ENCODE measurements at regions not wholly inside any gene's neighbourhood (a gene's known extent, or its start where the extent isn't known, plus 50 kb on each side); places are given as distances from the start of the nearest gene placed in this dataset.
"Not testable (repeated sequence)": the region's sequence is repeated elsewhere in the genome, so short reads cannot be mapped to it uniquely, and the experiment has no call there.

- DNase-seq (ENCODE audit: low read depth), result no peak
These were observed 134.7 kb upstream of the USP9X start for GRCh38 chrX:40950546-40950945.

- not testable (repeated sequence) for DNase-seq (ENCODE audit: low read depth)
These were observed 133.8 kb upstream of the USP9X start for GRCh38 chrX:40951407-40951806.

- no peak for DNase-seq (ENCODE audit: low read depth)
These were observed 132.4 kb upstream of the USP9X start for GRCh38 chrX:40952855-40953254.

DNA sequence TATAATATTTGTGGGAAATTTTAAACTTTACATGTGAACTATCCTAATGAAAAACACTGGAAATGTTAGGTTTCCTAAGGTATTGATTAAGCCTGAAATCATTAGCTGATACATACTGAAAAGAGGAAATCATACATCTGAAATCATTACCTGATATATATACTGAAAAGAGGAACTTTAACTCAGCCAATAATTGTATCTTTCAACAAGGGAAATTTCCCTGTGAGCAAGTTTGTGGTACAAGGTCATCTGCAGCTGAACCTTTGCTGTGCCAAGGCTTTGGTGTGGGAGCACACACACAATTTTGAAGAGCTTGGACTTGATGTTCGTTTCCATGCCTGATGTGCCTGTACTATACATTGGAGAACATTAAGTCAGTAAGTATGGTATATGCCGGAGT, 131.9 kb upstream of the USP9X start:
- no peak for DNase-seq (ENCODE audit: low read depth)

GRCh38 chrX:40960041-40960440, 125.2 kb upstream of the USP9X start:
- no peak for DNase-seq (ENCODE audit: low read depth)

- no peak for DNase-seq (ENCODE audit: low read depth)
These were observed 122.3 kb upstream of the USP9X start for GRCh38 chrX:40962793-40963407.

- DNase-seq (ENCODE audit: low read depth), result no peak
These were observed 121.2 kb upstream of the USP9X start for GRCh38 chrX:40964008-40964407.

GRCh38 chrX:40964633-40965586, 120.3 kb upstream of the USP9X start:
- no peak for DNase-seq (ENCODE audit: low read depth)

DNA sequence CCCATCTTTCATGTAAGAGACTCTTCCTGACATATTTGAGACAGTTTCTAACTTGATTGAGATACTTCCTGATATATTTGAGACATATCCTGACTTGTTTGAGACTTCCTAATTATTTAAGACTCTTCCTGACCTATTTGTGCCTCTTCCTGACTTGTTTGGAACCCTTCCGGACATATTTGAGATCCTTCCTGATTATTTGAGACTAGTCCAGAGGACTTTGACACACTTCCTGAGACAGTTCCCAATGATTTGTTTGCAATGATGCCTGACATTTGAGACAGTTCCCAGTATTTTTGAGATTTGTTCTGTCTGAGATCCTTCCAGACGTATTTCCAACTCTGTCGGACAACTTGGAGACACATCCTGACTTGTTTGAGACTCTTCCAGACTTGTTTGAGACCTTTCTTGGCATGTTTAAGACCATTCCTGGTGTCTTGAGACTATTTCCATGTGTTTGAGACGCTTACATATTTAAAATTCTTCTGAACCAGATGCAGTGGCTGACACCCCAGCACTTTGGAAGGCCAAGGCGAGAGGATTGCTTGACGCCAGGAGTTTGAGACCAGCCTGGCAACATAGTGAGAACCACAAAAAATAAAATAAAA, 118.9 kb upstream of the USP9X start:
- DNase-seq (ENCODE audit: low read depth), result no peak

GRCh38 chrX:40968180-40968579, 117.1 kb upstream of the USP9X start:
- no peak for DNase-seq (ENCODE audit: low read depth)

- DNase-seq (ENCODE audit: low read depth), result no peak
These were observed 113.5 kb upstream of the USP9X start for GRCh38 chrX:40971736-40972135.

GRCh38 chrX:40973619-40974018, 111.6 kb upstream of the USP9X start:
- no peak for DNase-seq (ENCODE audit: low read depth)

DNA sequence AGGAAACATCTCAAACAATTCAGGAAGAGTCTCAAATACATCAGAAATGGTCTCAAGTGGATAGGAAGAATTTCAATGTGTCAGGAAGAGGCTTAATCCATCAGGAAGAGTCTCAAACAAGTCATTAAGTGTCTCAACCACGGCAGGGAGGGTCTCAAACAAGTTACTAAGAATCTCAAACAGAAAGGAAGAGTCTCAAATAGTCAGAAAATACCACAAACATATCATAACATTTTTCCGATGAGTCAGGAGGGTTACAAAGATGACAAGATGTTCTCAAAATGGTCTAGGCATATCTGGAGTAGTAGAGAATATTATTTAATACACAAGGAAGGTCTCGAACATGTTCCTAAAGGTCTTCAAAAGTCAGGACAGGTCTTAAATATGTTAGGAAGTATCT, 109.3 kb upstream of the USP9X start:
- DNase-seq (ENCODE audit: low read depth), result no peak

- no peak for DNase-seq (ENCODE audit: low read depth)
These were observed 108.3 kb upstream of the USP9X start for GRCh38 chrX:40976981-40977380.

GRCh38 chrX:40984962-40985361, 100.3 kb upstream of the USP9X start:
- no peak for DNase-seq (ENCODE audit: low read depth)

GRCh38 chrX:40987413-40987812, 97.8 kb upstream of the USP9X start:
- DNase-seq (ENCODE audit: low read depth), result no peak

- DNase-seq (ENCODE audit: low read depth), result no peak
These were observed 97.1 kb upstream of the USP9X start for GRCh38 chrX:40988100-40988499.

DNA sequence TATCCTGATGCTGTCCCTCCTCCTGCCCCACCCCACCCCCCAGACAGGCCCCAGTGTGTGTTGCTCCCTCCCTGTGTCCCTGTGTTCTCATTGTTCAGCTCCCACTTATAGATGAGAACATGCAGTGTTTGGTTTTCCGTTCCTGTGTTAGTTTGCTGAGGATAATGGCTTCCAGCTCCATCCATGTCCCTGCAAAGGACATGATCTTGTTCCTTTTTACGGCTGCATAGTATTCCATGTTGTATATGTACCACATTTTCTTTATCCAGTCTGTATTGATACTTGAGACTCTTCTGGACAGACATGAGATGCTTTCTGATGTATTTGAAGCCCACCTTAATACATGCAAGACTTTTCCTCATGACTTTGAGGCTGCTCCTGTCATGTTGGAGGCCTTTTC, 91.8 kb upstream of the USP9X start:
- not testable (repeated sequence) for DNase-seq (ENCODE audit: low read depth)

DNA sequence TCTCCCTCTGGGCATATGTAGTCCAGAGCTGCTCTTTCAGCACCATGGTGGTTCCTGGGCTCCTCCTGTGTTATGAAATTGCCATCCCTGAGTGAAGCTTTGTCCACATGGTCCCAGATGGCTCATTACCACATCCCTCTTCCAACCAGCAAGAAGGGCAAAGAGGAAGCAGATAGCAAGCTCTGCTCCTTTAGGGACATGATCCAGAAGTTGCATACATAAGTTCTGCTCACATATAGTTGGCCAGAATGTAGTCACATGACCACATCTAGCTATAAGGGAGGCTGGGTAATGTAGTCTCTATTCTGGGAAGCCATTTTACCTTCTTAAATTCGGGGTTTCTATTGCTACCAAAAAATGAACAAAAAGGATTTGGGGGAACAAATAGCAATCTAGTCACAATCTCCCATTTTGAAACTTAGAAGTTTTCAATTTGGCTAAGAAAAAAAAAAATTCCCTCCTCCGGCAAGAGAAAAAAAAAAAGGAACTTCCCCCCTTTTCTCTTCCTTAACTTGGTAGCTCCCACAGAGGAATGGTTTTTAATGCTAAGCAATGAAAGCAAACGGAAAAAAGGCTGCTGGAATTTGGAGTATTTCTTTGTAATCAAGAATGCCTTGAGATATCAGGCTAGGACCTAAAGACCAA, 88.2 kb upstream of the USP9X start:
- no peak for DNase-seq (ENCODE audit: low read depth)

- no peak for DNase-seq (ENCODE audit: low read depth)
These were observed 87.1 kb upstream of the USP9X start for GRCh38 chrX:40998123-40998522.

- DNase-seq (ENCODE audit: low read depth), result no peak
These were observed 83.9 kb upstream of the USP9X start for GRCh38 chrX:41001327-41001726.

- no peak for DNase-seq (ENCODE audit: low read depth)
These were observed 83.2 kb upstream of the USP9X start for GRCh38 chrX:41002026-41002425.
